ENCODE measurements at regions not wholly inside any gene's neighbourhood (a gene's known extent, or its start where the extent isn't known, plus 50 kb on each side); places are given as distances from the start of the nearest gene placed in this dataset.

DNA sequence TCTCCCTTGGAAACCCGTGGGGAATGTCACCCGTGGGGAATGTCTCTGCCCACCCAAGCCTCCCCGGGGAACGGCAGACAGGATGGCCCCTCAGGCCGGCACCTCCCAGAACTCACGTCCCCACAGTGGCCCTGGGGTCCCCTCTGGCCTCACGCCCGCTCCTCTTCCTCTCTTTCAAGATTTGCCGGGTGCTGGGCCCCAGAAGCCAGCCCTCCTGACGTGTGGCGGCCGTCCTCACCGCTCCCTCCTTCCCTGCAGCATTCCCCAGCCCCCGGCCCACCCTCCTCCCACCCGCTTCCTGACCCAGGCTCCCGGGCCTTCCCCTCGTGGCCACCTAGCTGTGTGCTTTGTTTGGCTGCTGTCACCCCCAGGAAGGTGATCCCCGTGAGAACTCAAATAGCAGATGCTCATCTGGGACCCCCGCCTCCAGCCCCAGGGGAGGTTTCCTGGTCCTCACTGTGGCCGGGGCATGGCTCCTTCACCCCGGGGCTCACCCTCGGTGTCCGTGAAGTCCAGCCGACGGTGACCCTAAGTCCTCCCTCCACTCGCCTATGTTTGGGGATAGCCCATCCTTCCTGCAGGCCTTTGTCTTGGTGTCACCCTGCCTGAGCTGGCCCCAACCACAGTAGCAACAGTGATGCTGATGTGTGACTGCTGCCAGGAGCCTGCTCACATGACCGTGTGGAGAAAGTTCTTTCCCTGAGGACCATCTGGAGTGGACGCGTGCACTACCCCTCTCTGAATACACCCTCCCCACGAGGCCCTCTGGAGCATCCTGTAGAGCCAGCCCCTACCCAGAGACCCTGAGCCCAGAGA, 163.3 kb upstream of the IER5L start:
- no peak for TF ChIP-seq POLR2A (IDR thresholded peaks at IDR 0.05)
- TF ChIP-seq, protein P1, sequence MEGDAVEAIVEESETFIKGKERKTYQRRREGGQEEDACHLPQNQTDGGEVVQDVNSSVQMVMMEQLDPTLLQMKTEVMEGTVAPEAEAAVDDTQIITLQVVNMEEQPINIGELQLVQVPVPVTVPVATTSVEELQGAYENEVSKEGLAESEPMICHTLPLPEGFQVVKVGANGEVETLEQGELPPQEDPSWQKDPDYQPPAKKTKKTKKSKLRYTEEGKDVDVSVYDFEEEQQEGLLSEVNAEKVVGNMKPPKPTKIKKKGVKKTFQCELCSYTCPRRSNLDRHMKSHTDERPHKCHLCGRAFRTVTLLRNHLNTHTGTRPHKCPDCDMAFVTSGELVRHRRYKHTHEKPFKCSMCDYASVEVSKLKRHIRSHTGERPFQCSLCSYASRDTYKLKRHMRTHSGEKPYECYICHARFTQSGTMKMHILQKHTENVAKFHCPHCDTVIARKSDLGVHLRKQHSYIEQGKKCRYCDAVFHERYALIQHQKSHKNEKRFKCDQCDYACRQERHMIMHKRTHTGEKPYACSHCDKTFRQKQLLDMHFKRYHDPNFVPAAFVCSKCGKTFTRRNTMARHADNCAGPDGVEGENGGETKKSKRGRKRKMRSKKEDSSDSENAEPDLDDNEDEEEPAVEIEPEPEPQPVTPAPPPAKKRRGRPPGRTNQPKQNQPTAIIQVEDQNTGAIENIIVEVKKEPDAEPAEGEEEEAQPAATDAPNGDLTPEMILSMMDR (IDR thresholded peaks at IDR 0.05): no peak
- H3K4me3 ChIP-seq (ENCODE audit: low read depth, poor library complexity, severe bottlenecking): no peak overlapping the region
- intact Hi-C loops (cut with DNase I; ENCODE audit: low total_unique reads): no loop called here
- no peak for DNase-seq (ENCODE audit: low spot score in 2 of 2)
- 77 to 78% methylated on average over 28 to 30 of the region's 30 CpGs for WGBS, 2 donors

DNA sequence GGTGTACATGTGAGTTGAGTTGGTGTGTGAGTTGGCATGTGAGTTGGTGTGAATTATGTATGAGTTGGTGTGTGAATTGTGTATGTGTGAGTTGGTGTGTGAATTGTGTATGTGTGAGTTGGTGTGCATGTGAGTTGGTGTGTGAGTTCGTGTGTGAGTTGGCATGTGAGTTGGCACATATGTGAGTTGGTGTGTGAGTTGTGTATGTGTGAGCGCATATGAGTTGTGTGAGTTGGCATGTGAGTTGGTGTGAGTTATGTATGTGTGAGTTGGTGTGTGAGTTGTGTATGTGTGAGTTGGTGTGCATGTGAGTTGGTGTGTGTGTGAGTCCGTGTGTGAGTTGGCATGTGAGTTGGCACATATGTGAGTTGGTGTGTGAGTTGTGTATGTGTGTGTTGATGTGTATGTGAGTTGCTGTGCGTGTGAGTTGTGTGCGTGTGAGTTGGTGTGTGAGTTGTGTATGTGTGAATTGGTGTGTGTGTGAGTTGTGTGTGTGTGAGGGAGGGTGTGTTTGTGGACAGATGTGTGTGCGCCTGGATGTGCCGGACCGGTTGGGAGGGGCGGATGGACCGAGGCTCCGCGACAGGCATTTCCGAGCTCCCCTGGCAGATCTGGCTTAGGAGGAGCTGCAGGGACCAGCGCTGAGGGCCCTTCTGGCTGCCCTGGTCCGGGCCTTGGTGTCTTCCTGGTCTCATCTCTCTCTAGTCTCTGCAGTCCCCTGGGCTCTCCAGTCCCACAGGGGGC, 162.5 kb upstream of the IER5L start:
- no peak overlapping the region for H3K4me3 ChIP-seq (ENCODE audit: low read depth, poor library complexity, severe bottlenecking)
- intact Hi-C loops (cut with DNase I; ENCODE audit: low total_unique reads): no loop called here
- no peak for DNase-seq (ENCODE audit: low spot score in 2 of 2)
- WGBS, 2 donors: 65 to 68% methylated on average over 15 of the region's 15 CpGs
- TF ChIP-seq POLR2A (IDR thresholded peaks at IDR 0.05): no peak
- TF ChIP-seq, protein P1 (IDR thresholded peaks at IDR 0.05): no peak

DNA sequence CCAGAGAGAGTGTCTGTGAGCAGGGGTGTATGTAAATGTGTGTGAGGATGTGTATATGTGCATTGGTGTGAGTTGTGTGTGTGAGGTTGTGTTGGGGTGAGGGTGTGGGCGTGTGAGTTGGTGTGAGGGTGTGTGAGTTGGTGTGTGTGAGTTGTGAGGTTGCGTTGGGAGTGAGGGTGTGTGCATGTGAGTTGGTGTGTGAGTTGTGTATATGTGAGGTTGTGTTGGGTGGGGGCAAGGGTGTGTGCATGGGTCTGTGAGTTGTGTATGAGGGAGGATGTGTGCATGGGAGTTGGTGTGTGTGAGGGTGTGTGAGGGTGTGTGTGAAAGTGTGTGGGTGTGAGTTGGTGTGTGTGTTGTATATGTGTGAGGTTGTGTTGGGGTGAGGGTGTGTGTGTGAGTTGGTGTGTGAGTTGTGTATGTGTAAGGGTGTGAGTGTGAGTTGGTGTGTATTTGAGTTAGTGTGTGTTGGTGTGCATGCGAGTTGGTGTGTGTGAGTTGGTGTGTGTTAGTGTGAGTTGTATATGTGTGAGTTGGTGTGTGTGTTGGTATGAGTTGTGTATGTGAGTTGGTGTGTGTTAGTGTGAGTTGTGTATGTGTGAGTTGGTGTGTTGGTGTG, 161.6 kb upstream of the IER5L start:
- no peak overlapping the region for H3K4me3 ChIP-seq (ENCODE audit: low read depth, poor library complexity, severe bottlenecking)
- no peak for TF ChIP-seq POLR2A (IDR thresholded peaks at IDR 0.05)
- TF ChIP-seq, protein P1 (IDR thresholded peaks at IDR 0.05): no peak
- intact Hi-C loops (cut with DNase I; ENCODE audit: low total_unique reads): loop anchor here (10.0 kb wide), 1 partner anchor 145 kb away; no protein-coding TSS in a partner anchor
- DNase-seq (ENCODE audit: low spot score in 2 of 2): no peak
- WGBS, 2 donors: 90 to 91% methylated on average over 3 of the region's 3 CpGs

DNA sequence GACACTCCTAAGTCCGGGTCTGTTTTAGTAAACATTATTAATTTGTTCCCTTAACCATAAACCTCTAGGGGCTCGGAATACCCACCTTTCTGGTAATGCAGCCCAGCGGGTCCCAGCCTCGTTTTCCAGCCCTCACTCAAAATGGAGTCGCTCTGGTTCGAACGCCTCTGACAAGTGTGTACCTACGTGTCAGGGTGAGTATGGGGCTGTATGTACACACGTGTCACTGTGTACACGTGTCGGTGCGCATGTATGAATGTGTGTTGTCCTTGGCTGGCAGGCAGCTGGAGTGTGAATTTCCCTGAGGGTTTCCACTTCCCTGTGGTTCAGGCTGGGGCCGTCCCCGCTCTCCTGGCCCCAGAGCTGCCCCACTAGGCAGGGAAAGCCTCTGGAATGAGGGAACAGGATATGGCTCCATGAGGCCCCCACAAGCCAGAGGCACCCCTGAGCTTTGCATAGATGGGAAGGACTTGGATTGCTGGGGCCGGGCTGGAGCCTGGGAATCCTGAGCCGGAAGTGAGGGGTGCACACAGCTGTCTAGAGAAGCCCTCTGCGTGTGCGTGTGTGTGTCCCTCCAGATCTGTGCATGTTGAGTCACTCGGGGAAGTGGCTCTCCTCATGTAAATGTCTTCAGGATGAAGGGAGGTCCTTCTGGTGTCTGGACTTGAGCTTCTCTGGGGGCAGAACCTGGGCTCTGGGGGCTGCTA, 160.8 kb upstream of the IER5L start:
- no peak for DNase-seq (ENCODE audit: low spot score in 2 of 2)
- H3K4me3 ChIP-seq (ENCODE audit: low read depth, poor library complexity, severe bottlenecking): no peak overlapping the region
- intact Hi-C loops (cut with DNase I; ENCODE audit: low total_unique reads): loop anchor here (10.0 kb wide), 1 partner anchor 146 kb away; no protein-coding TSS in a partner anchor
- WGBS, 2 donors: 72 to 73% methylated on average over 19 of the region's 19 CpGs
- TF ChIP-seq POLR2A (IDR thresholded peaks at IDR 0.05): no peak
- TF ChIP-seq, protein P1 (IDR thresholded peaks at IDR 0.05): no peak

DNA sequence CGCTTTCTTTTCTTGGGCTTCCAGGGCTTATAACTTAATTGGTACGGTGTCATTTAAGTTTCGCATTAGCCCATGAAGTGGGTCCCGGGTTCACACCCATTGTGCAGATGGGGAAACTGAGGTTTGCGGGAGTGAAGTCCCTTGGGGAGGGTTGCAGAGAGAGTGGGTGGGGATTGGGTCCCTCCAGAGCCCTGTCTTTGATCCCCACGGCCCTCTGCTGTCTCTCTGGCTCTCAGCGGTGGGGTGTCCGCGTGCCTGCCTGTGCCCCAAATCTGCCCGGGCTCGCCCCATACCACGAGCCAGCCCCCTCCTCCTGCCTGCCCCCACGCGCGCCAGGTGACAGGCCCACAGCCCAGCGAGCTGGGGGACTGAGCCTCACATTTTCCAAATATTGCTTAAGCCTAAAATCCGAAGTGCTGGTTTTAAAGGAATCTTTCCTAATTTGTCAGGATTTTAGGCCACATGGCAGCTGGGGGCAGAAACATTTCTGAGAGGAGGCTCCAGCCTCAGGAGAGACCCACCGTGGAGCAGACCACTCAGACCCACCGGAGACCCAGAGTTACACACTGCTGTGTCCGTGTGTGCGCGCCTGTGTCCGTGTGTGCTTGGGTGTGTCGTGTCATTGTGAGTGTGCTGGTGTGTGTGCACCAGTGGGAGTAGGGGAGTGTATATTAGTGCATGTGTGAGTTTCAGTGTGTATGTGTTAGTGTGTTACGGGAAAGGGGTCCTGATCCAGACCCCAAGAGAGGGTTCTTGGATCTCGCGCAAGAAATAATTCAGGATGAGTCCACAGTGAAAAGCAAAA, 159.5 kb upstream of the IER5L start:
- intact Hi-C loops (cut with DNase I; ENCODE audit: low total_unique reads): loop anchor here (10.0 kb wide), 1 partner anchor 147 kb away; no protein-coding TSS in a partner anchor
- no peak for DNase-seq (ENCODE audit: low spot score in 2 of 2)
- no peak overlapping the region for H3K4me3 ChIP-seq (ENCODE audit: low read depth, poor library complexity, severe bottlenecking)
- 51 to 60% methylated on average over 22 to 27 of the region's 27 CpGs for WGBS, 2 donors
- no peak for TF ChIP-seq POLR2A (IDR thresholded peaks at IDR 0.05)
- TF ChIP-seq, protein P1 (IDR thresholded peaks at IDR 0.05): no peak
